Stimulated activated naive CD4-positive, alpha-beta T cell (primary cell): ENCODE measurements at regions not wholly inside any gene's neighbourhood (a gene's known extent, or its start where the extent isn't known, plus 50 kb on each side); places are given as distances from the start of the nearest gene placed in this dataset.

Source experiments
- DNase-seq, 6 experiments: peaks; one replicate each; lab custom pipeline; 2025; lab: John Stamatoyannopoulos, UW

GRCh38 chr10:4662576-4663161, 163.3 kb upstream of the AKR1E2 start:
- DNase-seq, result no peak

DNA sequence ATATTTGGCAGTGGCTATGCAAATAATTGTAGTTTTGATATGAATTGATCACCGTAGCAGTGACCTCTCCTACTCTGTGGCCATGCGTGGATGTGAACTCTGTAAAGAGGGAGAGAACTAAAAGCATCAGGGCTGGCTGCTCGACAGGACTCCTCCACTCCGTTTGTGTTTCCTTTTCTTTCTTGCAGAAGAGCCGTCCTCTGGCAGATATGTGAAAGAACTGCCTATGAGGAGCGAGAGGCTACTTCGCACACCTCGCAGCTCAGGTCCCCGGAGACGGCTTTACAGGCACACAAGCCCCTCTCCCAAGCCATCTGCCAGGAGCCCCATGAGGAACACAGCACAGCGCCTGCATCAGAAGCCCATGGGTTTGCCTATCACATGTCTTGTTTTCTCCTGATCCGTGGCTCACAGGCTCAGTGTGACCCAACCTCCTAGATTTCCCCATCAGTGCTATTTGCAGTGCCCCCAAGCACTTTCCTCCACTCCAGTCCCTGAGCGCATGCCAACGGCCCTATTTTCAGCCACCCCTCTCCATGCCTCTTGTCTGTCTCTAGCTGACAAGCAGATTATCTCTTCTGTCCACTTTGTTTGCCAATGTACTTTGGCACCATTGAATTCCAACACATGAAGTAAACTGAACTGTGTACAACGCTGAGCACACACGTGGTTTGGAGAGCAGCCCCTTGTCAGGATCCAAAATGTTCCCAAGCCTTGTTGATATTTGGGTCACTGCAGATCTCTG, 164.3 kb upstream of the AKR1E2 start:
- DNase-seq, result no peak

DNA sequence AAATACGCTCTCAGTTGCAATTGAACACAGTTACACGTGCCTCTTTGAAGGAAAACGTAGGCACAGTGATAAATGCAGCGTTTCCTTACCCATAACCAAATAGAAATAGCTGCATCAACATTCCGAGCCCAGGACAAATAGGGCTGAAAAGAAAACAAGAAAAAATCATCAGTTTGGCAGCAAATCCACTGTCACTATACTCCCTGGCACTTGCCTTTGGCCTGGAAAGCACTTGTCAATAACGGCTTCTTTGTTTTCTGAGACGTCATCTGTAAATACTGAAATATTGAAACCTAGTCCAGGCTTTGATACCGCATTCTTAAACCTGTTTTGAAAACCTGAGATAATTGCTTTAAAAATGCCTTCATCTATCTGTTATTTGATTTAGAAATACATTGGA, 167.2 kb upstream of the AKR1E2 start:
- DNase-seq, result no peak

- DNase-seq, result peak; percentile 1 to 54 (median 20)
These were observed 169.3 kb upstream of the AKR1E2 start for GRCh38 chr10:4656576-4657194.

DNA sequence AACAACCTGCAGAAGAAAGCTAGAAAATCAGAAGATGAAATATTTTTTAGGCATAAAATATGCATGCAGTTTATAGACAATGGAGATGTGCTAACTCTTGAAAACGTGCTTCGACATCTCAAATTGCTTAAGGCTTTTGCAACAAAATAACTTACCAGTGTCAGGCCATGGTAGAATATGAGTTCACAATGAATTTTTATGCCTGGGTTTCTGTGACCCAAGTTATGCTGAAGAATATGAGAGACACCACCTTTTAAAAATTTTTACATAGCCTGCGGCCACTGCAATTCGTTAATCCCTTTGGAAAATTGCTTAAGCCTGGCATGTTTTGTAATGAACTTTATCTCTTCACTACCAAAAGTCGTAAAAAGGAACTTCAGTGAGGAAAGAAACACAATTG, 170.1 kb upstream of the AKR1E2 start:
- no peak for DNase-seq

- DNase-seq, result no peak
These were observed 170.6 kb upstream of the AKR1E2 start for GRCh38 chr10:4655406-4655805.

DNA sequence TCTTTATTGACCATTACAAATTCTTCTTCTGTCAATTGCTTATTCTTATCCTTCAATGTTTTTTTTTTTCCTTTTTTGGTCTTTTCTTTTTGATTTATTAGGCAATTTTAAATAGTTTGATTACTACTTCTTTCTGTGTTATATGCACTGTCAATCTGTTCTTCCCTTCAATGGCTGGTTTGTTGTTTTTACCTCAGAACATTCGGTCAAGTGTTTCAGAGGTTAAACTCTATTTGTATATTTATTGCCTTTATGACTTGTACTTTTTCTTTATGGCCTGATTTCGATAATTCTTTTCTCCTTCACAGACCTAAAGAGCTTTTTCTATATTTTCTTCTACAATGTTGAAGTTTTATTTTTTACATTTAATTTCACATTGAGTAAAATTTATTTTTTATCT, 171.5 kb upstream of the AKR1E2 start:
- no peak for DNase-seq

DNA sequence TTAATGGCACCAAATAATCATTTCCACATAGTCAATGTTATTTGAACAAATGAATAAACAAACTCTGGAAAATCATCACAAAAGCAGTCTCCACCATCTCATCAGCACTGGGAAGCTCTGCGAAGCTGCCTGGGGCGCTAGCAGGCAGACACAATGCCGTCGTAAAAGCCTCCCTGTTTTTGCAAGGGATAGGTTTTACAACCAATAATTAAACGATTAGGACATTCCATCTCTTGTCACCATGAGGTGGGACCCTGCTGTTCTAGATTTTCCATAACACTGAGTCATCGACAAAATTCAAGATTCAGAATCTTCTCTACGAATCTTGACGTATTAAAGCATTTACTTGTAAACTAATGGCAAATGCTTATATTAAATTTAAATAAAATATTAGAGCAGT, 172.8 kb upstream of the AKR1E2 start:
- no peak for DNase-seq

DNA sequence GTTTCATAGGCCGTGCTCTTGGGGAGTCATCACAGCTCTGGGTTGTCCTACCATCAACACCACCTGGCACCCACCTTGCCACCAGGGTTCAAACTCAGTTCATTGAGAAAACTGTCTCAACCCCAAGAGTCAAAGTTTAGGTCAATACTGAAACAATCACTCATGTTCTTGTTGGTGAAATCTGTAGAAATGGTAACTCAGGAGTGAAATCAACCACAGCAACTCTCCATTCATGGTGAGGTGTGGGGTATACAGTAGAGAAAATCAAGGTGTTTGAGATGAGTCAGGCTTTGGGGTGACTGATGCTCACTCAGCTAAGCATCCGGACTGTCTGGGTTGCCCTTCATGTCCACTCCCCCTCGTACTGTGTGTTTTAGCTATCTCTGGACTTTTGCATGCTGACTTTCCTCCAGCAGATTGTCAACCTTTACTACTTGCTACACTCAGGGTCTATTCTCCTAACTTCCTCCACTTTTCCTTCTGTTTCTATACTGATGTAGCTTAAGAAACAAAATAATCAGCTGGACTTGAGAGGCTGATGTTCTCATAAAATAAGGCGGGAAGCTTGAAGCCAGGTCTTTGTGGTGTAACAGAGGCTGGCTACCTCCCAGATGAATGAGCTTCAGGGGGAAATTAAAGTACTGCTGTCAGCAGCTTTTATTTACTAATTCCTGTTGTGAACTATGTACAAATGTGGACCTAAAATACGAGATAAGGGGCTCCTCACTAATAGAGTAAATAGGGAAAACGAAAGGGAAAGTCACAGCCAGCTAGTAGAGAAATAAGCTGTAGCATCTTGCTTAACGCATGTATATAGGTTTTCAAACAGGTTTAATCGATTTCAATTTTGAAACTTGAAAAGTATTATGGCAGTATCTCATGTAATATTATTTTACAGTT, 173.6 kb upstream of the AKR1E2 start:
- DNase-seq, result no peak

- DNase-seq, result no peak
These were observed 174.5 kb upstream of the AKR1E2 start for GRCh38 chr10:4651404-4652037.

DNA sequence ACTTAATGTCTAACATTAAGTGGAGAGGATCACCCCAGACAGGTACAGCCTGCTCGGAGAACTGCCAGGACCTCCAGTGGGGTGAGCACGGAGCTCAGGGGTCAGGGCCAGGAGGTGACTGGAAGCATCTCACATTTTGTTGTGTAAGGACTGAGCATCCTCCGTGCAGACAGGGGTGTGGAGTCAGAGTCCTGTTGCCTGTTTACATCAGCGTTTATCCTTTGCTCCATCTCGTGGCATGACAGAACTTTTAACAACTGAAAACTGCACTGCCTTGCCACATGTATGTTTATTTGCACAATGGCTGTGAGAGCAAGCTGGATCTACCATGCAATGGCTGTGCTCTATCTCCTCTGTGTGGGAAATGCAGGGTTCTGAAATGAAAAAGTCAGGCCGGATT, 175.4 kb upstream of the AKR1E2 start:
- DNase-seq, result no peak

DNA sequence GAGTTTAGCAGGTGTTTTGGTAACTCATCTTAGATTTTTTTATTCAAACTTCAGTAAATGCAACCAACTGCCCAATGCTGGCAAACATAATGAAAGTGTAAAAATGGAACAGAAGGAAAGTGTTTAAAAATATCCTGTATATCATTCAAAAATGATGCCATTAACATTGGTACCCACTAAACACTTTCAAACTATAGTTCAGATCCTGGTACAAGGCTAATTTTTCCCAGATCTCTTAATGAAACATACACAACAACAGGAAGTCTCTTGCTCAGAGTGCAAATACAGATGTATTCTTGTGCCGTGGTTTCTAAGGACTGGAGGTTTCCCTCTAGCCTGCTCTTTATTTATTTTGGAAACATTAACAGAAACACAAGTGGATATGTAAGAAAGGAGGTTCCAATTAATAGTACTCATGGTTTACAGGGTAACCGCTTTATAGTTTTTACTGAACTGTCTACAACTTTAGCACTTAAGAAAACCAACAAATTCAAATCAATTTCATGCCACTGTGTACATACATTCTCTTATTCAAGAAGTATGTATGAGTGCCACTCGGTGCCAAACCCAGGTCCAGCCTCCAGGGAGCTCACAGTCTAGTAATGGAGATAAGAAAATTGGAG, 176.0 kb upstream of the AKR1E2 start:
- DNase-seq, result no peak

GRCh38 chr10:4649471-4649870, 176.5 kb upstream of the AKR1E2 start:
- DNase-seq, result no peak

DNA sequence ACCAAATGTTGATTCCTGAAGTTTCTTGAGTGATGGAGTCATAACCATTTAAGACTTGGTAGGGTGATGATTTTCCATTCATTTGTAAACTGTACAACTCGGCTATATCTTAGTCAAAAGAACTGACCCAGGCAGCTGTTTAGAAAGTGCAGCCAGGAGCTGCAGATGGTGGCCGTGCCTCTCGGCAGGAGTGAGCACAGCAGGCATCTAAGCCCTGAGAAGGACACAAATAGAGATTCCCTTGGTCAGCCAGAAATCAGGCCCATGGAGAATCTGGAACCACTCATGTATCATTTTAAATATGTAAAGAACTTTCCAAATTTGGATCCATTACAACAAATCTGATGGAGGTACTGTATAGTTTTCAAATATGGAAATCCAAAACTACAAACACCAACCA, 177.0 kb upstream of the AKR1E2 start:
- no peak for DNase-seq

- no peak for DNase-seq
These were observed 178.8 kb upstream of the AKR1E2 start for GRCh38 chr10:4647109-4647785.

GRCh38 chr10:4646547-4646946, 179.5 kb upstream of the AKR1E2 start:
- no peak for DNase-seq

DNA sequence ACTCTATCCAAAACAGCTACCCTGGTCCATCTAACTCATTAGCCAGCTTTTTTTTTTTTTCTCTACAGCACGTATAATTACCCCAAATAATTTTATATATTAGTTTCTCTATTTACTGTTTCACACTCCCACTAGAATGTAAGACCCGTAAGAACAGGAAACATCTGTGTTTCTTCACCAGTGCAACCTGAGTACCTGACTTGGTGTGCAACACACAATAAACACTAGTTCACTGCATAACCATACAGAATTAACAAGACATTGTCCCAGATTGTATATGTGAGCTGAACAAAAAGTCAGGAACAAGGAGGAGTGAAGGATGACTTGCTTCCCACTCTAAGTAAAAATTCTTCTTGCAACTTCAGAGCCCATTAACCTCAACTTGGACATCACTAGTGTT, 180.2 kb upstream of the AKR1E2 start:
- no peak for DNase-seq

GRCh38 chr10:4643471-4643870, 182.5 kb upstream of the AKR1E2 start:
- no peak for DNase-seq

DNA sequence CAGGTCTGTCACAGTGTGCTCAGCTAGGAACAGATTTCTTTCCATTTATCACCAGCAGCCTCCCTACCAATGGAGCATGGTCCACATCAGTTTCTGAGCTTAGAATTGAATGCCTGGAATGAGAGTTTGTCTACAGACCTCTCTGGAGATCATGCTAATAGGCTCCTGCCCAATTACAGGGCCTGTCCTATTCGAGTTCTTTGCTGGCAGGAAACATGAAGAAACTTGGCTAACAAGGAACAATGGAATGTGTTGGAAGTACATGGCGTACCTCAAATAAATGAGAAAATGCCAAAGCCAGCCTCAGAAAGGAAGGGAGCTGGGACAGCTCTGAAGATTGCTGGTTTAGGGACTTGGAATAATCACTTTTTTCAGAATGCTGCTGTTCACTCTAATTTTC, 186.0 kb upstream of the AKR1E2 start:
- no peak for DNase-seq

GRCh38 chr10:4638099-4638498, 187.9 kb upstream of the AKR1E2 start:
- DNase-seq, result no peak

DNA sequence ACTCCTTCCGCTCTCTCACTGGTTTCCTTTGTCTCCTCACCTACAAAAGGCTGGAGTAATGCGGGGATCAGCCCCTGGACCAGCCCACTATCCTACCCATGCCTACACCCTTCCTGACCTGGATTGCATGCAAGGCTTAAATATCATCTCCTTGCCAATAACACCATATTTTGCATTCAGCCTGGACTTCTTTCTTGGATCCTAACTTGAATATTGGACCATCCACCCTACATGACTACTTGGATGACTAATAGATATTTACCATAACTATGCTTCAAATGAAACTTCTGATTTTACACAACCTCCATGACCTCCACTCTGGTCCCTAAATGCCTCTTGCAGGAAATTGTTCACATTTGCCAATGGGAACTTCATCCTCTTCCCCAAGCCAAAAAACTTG, 188.3 kb upstream of the AKR1E2 start:
- no peak for DNase-seq
